IMR-90 (cell line): ENCODE measurements at regions not wholly inside any gene's neighbourhood (a gene's known extent, or its start where the extent isn't known, plus 50 kb on each side); places are given as distances from the start of the nearest gene placed in this dataset.

ENCODE experiments used
- ATAC-seq: fragments of 200-7000 bp; cut with Tn5 transposase; 2 replicates; pipeline ENCODE4 v1.9.1; 2020; ENCODE audit warnings: low read depth, mild to moderate bottlenecking, moderate library complexity
- BruUV-seq: library from RNA; stranded (reverse); fragments of 400-500 nt; replicated peaks from 2 replicates; lab custom pipeline; 2021; lab: Mats Ljungman, UMichigan
- CTCF ChIA-PET: fragments of 300-600 bp; formaldehyde crosslinking; extraction: SDS; loops from one replicate; lab custom pipeline; 2021; ENCODE audit warnings: antibody characterized with exemption; lab: Yijun Ruan, JAX
- POLR2A ChIA-PET: fragments of 300-600 bp; sonication (Branson Sonifier 250); formaldehyde crosslinking; loops from one replicate; lab custom pipeline; 2022; ENCODE audit warnings: antibody characterized with exemption; ENCODE audit not compliant: unreplicated experiment; lab: Charles Lee
- DNase-seq: peaks from one replicate; pipeline ENCODE4 v3.0.0; 2013
- H2AFZ ChIP-seq: replicated peaks from 2 replicates; pipeline ENCODE3; 2013; ENCODE audit warnings: low read length, mild to moderate bottlenecking; ENCODE audit not compliant: poor library complexity
- H2AK5ac ChIP-seq: 2 replicates; pipeline ENCODE4 v1.6.1; 2013; ENCODE audit warnings: low read depth, low read length, inconsistent platforms
- H2AK9ac ChIP-seq: replicated peaks from 2 replicates; pipeline ENCODE3; 2013; ENCODE audit warnings: mild to moderate bottlenecking, low read depth, low read length, moderate library complexity; ENCODE audit not compliant: poor library complexity
- H2BK120ac ChIP-seq: 2 replicates; pipeline ENCODE4 v1.6.1; 2013; ENCODE audit warnings: low read depth, low read length, inconsistent platforms
- H2BK15ac ChIP-seq: 3 replicates; pipeline ENCODE4 v1.6.1; 2013; ENCODE audit warnings: low read depth, low read length, inconsistent platforms
- H2BK20ac ChIP-seq: 2 replicates; pipeline ENCODE4 v1.6.1; 2013; ENCODE audit warnings: low read depth, mild to moderate bottlenecking, inconsistent platforms, low read length, moderate library complexity
- H2BK5ac ChIP-seq: 2 replicates; pipeline ENCODE4 v1.6.1; 2013; ENCODE audit warnings: mild to moderate bottlenecking, low read depth, low read length, inconsistent platforms; ENCODE audit not compliant: poor library complexity, severe bottlenecking
- H3K14ac ChIP-seq: replicated peaks from 2 replicates; pipeline ENCODE4 v1.6.1; 2013; ENCODE audit warnings: low read depth, low read length, inconsistent platforms
- H3K18ac ChIP-seq: 2 replicates; pipeline ENCODE4 v1.6.1; 2013; ENCODE audit warnings: low read depth, low read length, control low read depth
- H3K23ac ChIP-seq: 2 replicates; pipeline ENCODE4 v1.6.1; 2013; ENCODE audit warnings: low read depth, low read length, inconsistent platforms
- H3K27ac ChIP-seq: 2 replicates; pipeline ENCODE4 v1.5.1; 2013; ENCODE audit warnings: mild to moderate bottlenecking, control low read depth, low read length; ENCODE audit not compliant: insufficient read depth
- H3K27me3 ChIP-seq: 2 replicates; pipeline ENCODE4 v1.6.1; 2013; ENCODE audit warnings: low read length; ENCODE audit not compliant: control insufficient read depth, insufficient read depth
- H3K36me3 ChIP-seq: 2 replicates; pipeline ENCODE4 v1.6.1; 2013; ENCODE audit warnings: low read length, mixed read lengths; ENCODE audit not compliant: control insufficient read depth, insufficient read depth
- H3K4ac ChIP-seq: 2 replicates; pipeline ENCODE4 v1.6.1; 2013; ENCODE audit warnings: low read depth, low read length, inconsistent platforms
- H3K4me1 ChIP-seq: 2 replicates; pipeline ENCODE4 v1.6.1; 2013; ENCODE audit warnings: low read length, mixed read lengths; ENCODE audit not compliant: control insufficient read depth, insufficient read depth
- H3K4me2 ChIP-seq: 2 replicates; pipeline ENCODE4 v1.6.1; 2013; ENCODE audit warnings: low read depth, mild to moderate bottlenecking, control low read depth, low read length, moderate library complexity
- H3K4me3 ChIP-seq: 2 replicates; pipeline ENCODE4 v1.5.1; 2013; ENCODE audit warnings: low read depth, mild to moderate bottlenecking, control low read depth, low read length, moderate library complexity; ENCODE audit not compliant: insufficient read depth
- H3K56ac ChIP-seq: 2 replicates; pipeline ENCODE4 v1.6.1; 2013; ENCODE audit warnings: low read length, inconsistent platforms; ENCODE audit not compliant: insufficient read depth; ENCODE audit errors: extremely low read depth
- H3K79me1 ChIP-seq, 2 experiments: 2 replicates each; pipeline ENCODE4 v1.6.1; 2013; ENCODE audit warnings: low read length in 2 of 2, inconsistent platforms in 1 of 2, low read depth in 1 of 2
- H3K9ac ChIP-seq: 2 replicates; pipeline ENCODE4 v1.6.1; 2013; ENCODE audit warnings: low read depth, low read length, control low read depth
- H3K9me1 ChIP-seq: 2 replicates; pipeline ENCODE4 v1.6.1; 2013; ENCODE audit warnings: low read length, inconsistent platforms; ENCODE audit not compliant: insufficient read depth
- H3K9me3 ChIP-seq: 2 replicates; pipeline ENCODE4 v1.6.1; 2013; ENCODE audit warnings: low read length; ENCODE audit not compliant: control insufficient read depth, insufficient read depth
- H4K20me1 ChIP-seq: 2 replicates; pipeline ENCODE4 v1.6.1; 2013; ENCODE audit warnings: low read length, inconsistent platforms; ENCODE audit not compliant: insufficient read depth
- H4K5ac ChIP-seq: 2 replicates; pipeline ENCODE4 v1.6.1; 2013; ENCODE audit warnings: mild to moderate bottlenecking, low read depth, low read length, control low read depth
- H4K8ac ChIP-seq, 2 experiments: 2 replicates each; pipeline ENCODE4 v1.6.1; 2013; ENCODE audit warnings: low read depth in 2 of 2, low read length in 2 of 2, control low read depth in 1 of 2, inconsistent platforms in 1 of 2
- H4K91ac ChIP-seq: 2 replicates; pipeline ENCODE4 v1.6.1; 2013; ENCODE audit warnings: low read depth, low read length, inconsistent platforms; ENCODE audit not compliant: insufficient read depth
- CEBPB ChIP-seq: IDR thresholded peaks from 2 replicates; pipeline ENCODE4 v1.6.1; 2012; ENCODE audit warnings: low read depth, low read length, improper control_type of control experiment
- CTCF ChIP-seq: conservative IDR thresholded peaks from 2 replicates; pipeline ENCODE4 v1.5.1; 2012; ENCODE audit warnings: mild to moderate bottlenecking, low read depth, low read length, improper control_type of control experiment
- ELK1 ChIP-seq: fragments of 150-350 bp; IDR thresholded peaks from 2 replicates; pipeline ENCODE4 v1.6.1; 2016; ENCODE audit warnings: low read depth, mild to moderate bottlenecking, low read length, moderate library complexity, borderline replicate concordance
- FOS ChIP-seq: fragments of 150-350 bp; IDR thresholded peaks from 2 replicates; pipeline ENCODE4 v1.6.1; 2016; ENCODE audit warnings: low read depth, low read length
- MAFK ChIP-seq: IDR thresholded peaks from 2 replicates; pipeline ENCODE4 v1.6.1; 2012; ENCODE audit warnings: low read depth, low read length, improper control_type of control experiment
- MAZ ChIP-seq: IDR thresholded peaks from 2 replicates; pipeline ENCODE4 v1.6.1; 2012; ENCODE audit warnings: low read depth, mild to moderate bottlenecking, low read length, improper control_type of control experiment, moderate library complexity, borderline replicate concordance
- NFE2L2 ChIP-seq: fragments of 150-350 bp; IDR thresholded peaks from 2 replicates; pipeline ENCODE4 v1.6.1; 2016; ENCODE audit warnings: low read depth, mild to moderate bottlenecking, low read length
- POLR2A ChIP-seq: IDR thresholded peaks from 2 replicates; pipeline ENCODE4 v1.6.1; 2012; ENCODE audit warnings: mild to moderate bottlenecking, low read depth, low read length
- RCOR1 ChIP-seq: IDR thresholded peaks from 2 replicates; pipeline ENCODE4 v1.6.1; 2012; ENCODE audit warnings: mild to moderate bottlenecking, low read length, improper control_type of control experiment; ENCODE audit not compliant: insufficient replicate concordance
- SMC3 ChIP-seq: fragments of 150-350 bp; IDR thresholded peaks from 2 replicates; pipeline ENCODE4 v1.6.1; 2016; ENCODE audit warnings: low read depth, mild to moderate bottlenecking, antibody characterized with exemption, low read length, moderate library complexity
- USF2 ChIP-seq: fragments of 150-350 bp; IDR thresholded peaks from 2 replicates; pipeline ENCODE4 v1.6.1; 2017; ENCODE audit warnings: mild to moderate bottlenecking, antibody characterized with exemption, low read length, low read depth
- WGBS, 2 experiments: methylation state at CpG; one replicate each; pipeline versions ENCODE4 v1.1.5 to v1.1.7; 2013; ENCODE audit warnings: missing lambda C conversion rate in 2 of 2; ENCODE audit not compliant: insufficient read length in 1 of 2; ENCODE audit errors: extremely low coverage in 2 of 2; 5-methylcytosine and 5-hydroxymethylcytosine counted together
- dilution Hi-C: fragments of 300-500 bp; cut with HindIII; formaldehyde crosslinking; loops from one replicate; pipeline ENCODE4 v1.14.3; 2018; ENCODE audit warnings: low sequenced_read_pairs; ENCODE audit not compliant: unreplicated experiment
- in situ Hi-C: fragments of 300-500 bp; cut with MboI; formaldehyde crosslinking; loops from 3 replicates; pipeline ENCODE4 v1.14.3; 2019; ENCODE audit warnings: low sequenced_read_pairs, inconsistent platforms, mixed read lengths
- intact Hi-C: fragments of 100-400 bp; cut with micrococcal nuclease; formaldehyde crosslinking; loops from 2 replicates; pipeline ENCODE4 v1.10.0; 2022

- H3K23ac ChIP-seq: no peak overlapping the region
- H2BK5ac ChIP-seq: no peak overlapping the region
- ATAC-seq (no peak), DNase-seq (peak; percentile 58)
- H3K4ac ChIP-seq: no peak overlapping the region
- no CpG with 5 or more reads among the region's 5 CpGs for WGBS, 2 experiments
- H3K9ac ChIP-seq: no peak overlapping the region
- ChIA-PET CTCF (no interaction called here), POLR2A (no interaction called here)
- no peak overlapping the region for H2AK9ac ChIP-seq
- TF ChIP-seq ELK1: no peak
- TF ChIP-seq CEBPB: no peak
- no peak for TF ChIP-seq MAZ
- no peak for TF ChIP-seq USF2
- TF ChIP-seq RCOR1: no peak
- no peak for TF ChIP-seq POLR2A
- TF ChIP-seq SMC3: no peak
- TF ChIP-seq FOS: no peak
- TF ChIP-seq CTCF: no peak
- TF ChIP-seq MAFK: no peak
- TF ChIP-seq NFE2L2: no peak
- no peaks in the 10 kb centered on the region for H3K79me1 ChIP-seq
- H4K91ac ChIP-seq: no peak overlapping the region
- no peak overlapping the region for H3K14ac ChIP-seq
- H3K18ac ChIP-seq: no peak overlapping the region
- no peaks in the 10 kb centered on the region for H3K9me1 ChIP-seq
- no peak overlapping the region for H2AK5ac ChIP-seq
- peaks cover 2% of the 10 kb centered on the region; the same call in 1 of the 2 replicates for H3K27me3 ChIP-seq
- H3K4me3 ChIP-seq: no peak overlapping the region
- BruUV-seq: no TSS peak
- no peak overlapping the region for H4K8ac ChIP-seq
- H2BK20ac ChIP-seq: no peak overlapping the region
- no peak overlapping the region for H3K4me2 ChIP-seq
- in situ Hi-C loops: no loop called here
- H3K9me3 ChIP-seq: no peaks in the 10 kb centered on the region
- H4K20me1 ChIP-seq: no peaks in the 10 kb centered on the region
- H2AFZ ChIP-seq: no peak overlapping the region
- H3K56ac ChIP-seq: no peak overlapping the region
- no peaks in the 10 kb centered on the region for H3K4me1 ChIP-seq
- H3K36me3 ChIP-seq: no peaks in the 10 kb centered on the region
- intact Hi-C loops: no loop called here
- H2BK15ac ChIP-seq: no peak overlapping the region
- H3K27ac ChIP-seq: no peak overlapping the region
- no peak overlapping the region for H2BK120ac ChIP-seq
- dilution Hi-C loops: no loop called here
- no peak overlapping the region for H4K5ac ChIP-seq
These were observed 807.9 kb downstream of the EPHA4 start for GRCh38 chr2:220764171-220764570.
